A673 (cell line): ENCODE measurements at regions not wholly inside any gene's neighbourhood (a gene's known extent, or its start where the extent isn't known, plus 50 kb on each side); places are given as distances from the start of the nearest gene placed in this dataset.

Experiments
- BruUV-seq: library from RNA; stranded (reverse); fragments of 400-500 nt; replicated peaks from 2 replicates; lab custom pipeline; 2021; lab: Mats Ljungman, UMichigan
- CTCF ChIA-PET: fragments of 300-600 bp; sonication (Branson Sonifier 250); formaldehyde crosslinking; loops from one replicate; lab custom pipeline; 2022; ENCODE audit warnings: antibody characterized with exemption; lab: Charles Lee
- POLR2A ChIA-PET: fragments of 300-600 bp; sonication (Branson Sonifier 250); formaldehyde crosslinking; loops from one replicate; lab custom pipeline; 2022; ENCODE audit warnings: antibody characterized with exemption; ENCODE audit not compliant: low non-redundant PET; lab: Charles Lee
- DNase-seq: peaks from one replicate; pipeline ENCODE4 v3.0.0-alpha.2; 2015; ENCODE audit warnings: low spot score
- H3K27ac ChIP-seq: fragments of 200-600 bp; sonication (generic); 2 replicates; pipeline ENCODE4 v1.5.1; 2016; ENCODE audit warnings: mixed run types, low read depth, mild to moderate bottlenecking, mixed read lengths, antibody characterized with exemption, low read length; ENCODE audit not compliant: poor library complexity, severe bottlenecking
- H3K27me3 ChIP-seq: fragments of 200-600 bp; sonication (generic); replicated peaks from 2 replicates; pipeline ENCODE4 v1.6.1; 2017; ENCODE audit warnings: mixed run types, low read depth, mild to moderate bottlenecking, mixed read lengths, antibody characterized with exemption, low read length; ENCODE audit not compliant: insufficient read depth, poor library complexity
- H3K36me3 ChIP-seq: fragments of 200-600 bp; sonication (generic); 2 replicates; pipeline ENCODE4 v1.6.1; 2016; ENCODE audit warnings: mixed run types, mild to moderate bottlenecking, mixed read lengths, antibody characterized with exemption, low read length; ENCODE audit not compliant: insufficient read depth, poor library complexity, severe bottlenecking
- H3K4me1 ChIP-seq: fragments of 200-600 bp; sonication (generic); 2 replicates; pipeline ENCODE4 v1.6.1; 2017; ENCODE audit warnings: mixed run types, mild to moderate bottlenecking, mixed read lengths, antibody characterized with exemption, low read length; ENCODE audit not compliant: insufficient read depth, poor library complexity, severe bottlenecking
- H3K4me3 ChIP-seq: fragments of 200-600 bp; sonication (generic); 2 replicates; pipeline ENCODE4 v1.5.1; 2016; ENCODE audit warnings: low read depth, mixed run types, mild to moderate bottlenecking, mixed read lengths, low read length; ENCODE audit not compliant: poor library complexity, severe bottlenecking
- H3K9me3 ChIP-seq: fragments of 200-600 bp; sonication (generic); 2 replicates; pipeline ENCODE4 v1.6.1; 2016; ENCODE audit warnings: mixed run types, low read depth, mild to moderate bottlenecking, mixed read lengths, antibody characterized with exemption, low read length; ENCODE audit not compliant: poor library complexity, severe bottlenecking
- CTCF ChIP-seq: fragments of 300-800, 200-600 bp; sonication (generic); conservative IDR thresholded peaks from 2 replicates; pipeline ENCODE4 v1.5.1; 2017; ENCODE audit warnings: low read depth, mild to moderate bottlenecking, antibody characterized with exemption, low read length, moderate library complexity, mixed read lengths
- EZH2 ChIP-seq: fragments of 200-600 bp; sonication (generic); IDR thresholded peaks from 2 replicates; pipeline ENCODE4 v1.6.1; 2017; ENCODE audit warnings: borderline replicate concordance, low read depth, mild to moderate bottlenecking, mixed read lengths, antibody characterized with exemption, low read length; ENCODE audit not compliant: poor library complexity, severe bottlenecking
- intact Hi-C: fragments of 100-400 bp; cut with micrococcal nuclease; formaldehyde crosslinking; loops from one replicate; pipeline ENCODE4 v1.10.0; 2022; ENCODE audit not compliant: unreplicated experiment

DNA sequence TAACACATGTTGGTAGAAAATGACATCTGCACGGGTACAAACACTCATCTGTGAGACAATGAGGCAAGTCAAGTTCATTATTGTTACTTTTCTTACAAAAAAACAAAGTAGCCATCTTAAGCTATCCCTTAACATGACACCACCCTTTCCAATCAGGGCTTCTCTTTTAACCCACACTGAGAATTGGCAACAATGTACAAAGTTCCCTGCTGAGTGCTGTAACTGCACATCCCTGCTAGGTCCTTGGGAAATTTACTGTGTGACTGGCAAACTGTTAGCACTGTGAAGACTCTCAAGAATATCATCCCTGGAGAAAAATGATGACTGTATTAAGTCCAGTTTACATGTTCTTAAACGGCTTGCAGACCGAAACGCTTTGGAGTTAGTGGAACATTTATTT, 185.8 kb upstream of the PLD5 start:
- BruUV-seq: no TSS peak

GRCh38 chr1:242703467-242703866, 179.0 kb upstream of the PLD5 start:
- CTCF ChIA-PET: no interaction called here

More for the DNA sequence above, 185.8 kb upstream of the PLD5 start:
- POLR2A ChIA-PET: no interaction called here
- no peak overlapping the region for H3K4me3 ChIP-seq
- no peaks in the 10 kb centered on the region for H3K9me3 ChIP-seq
- H3K36me3 ChIP-seq: no peaks in the 10 kb centered on the region
- peak; percentile 54 for DNase-seq
- H3K27me3 ChIP-seq: no peaks in the 10 kb centered on the region
- CTCF ChIA-PET: no interaction called here
- no peak overlapping the region for H3K27ac ChIP-seq
- intact Hi-C loops: no loop called here
- no peak for TF ChIP-seq EZH2
- no peak for TF ChIP-seq CTCF
- no peaks in the 10 kb centered on the region for H3K4me1 ChIP-seq

GRCh38 chr1:242692988-242693387, 168.5 kb upstream of the PLD5 start:
- no peaks in the 10 kb centered on the region for H3K4me1 ChIP-seq
- H3K27ac ChIP-seq: no peak overlapping the region
- ChIA-PET POLR2A (no interaction called here), CTCF (no interaction called here)
- no peaks in the 10 kb centered on the region for H3K27me3 ChIP-seq
- H3K4me3 ChIP-seq: no peak overlapping the region
- no TSS peak for BruUV-seq
- no peaks in the 10 kb centered on the region for H3K9me3 ChIP-seq
- intact Hi-C loops: no loop called here
- no peaks in the 10 kb centered on the region for H3K36me3 ChIP-seq
- DNase-seq: peak; percentile 19
- TF ChIP-seq CTCF (no peak), EZH2 (no peak)

More at GRCh38 chr1:242703467-242703866, 179.0 kb upstream of the PLD5 start:
- POLR2A ChIA-PET: no interaction called here
- Histone ChIP-seq H3K4me3 (no peak overlapping the region), H3K9me3 (no peaks in the 10 kb centered on the region), H3K27me3 (no peaks in the 10 kb centered on the region), H3K4me1 (no peaks in the 10 kb centered on the region), H3K36me3 (no peaks in the 10 kb centered on the region), H3K27ac (no peak overlapping the region)
- TF ChIP-seq EZH2 (no peak), CTCF (no peak)
- intact Hi-C loops: no loop called here
- no peak for DNase-seq
- no TSS peak for BruUV-seq
